AG09319 (cell line): ENCODE measurements at regions not wholly inside any gene's neighbourhood (a gene's known extent, or its start where the extent isn't known, plus 50 kb on each side); places are given as distances from the start of the nearest gene placed in this dataset.

Experiments used
- DNase-seq: peaks from one replicate; pipeline ENCODE4 v3.0.0-alpha.2; 2010; ENCODE audit warnings: low read depth; ENCODE audit errors: extremely low read depth
- TF ChIP-seq, protein P1 (sequence below): IDR thresholded peaks from 2 replicates; pipeline ENCODE4 v1.5.1; 2011; ENCODE audit warnings: low read depth, mild to moderate bottlenecking, inconsistent platforms, low read length, moderate library complexity

DNA sequence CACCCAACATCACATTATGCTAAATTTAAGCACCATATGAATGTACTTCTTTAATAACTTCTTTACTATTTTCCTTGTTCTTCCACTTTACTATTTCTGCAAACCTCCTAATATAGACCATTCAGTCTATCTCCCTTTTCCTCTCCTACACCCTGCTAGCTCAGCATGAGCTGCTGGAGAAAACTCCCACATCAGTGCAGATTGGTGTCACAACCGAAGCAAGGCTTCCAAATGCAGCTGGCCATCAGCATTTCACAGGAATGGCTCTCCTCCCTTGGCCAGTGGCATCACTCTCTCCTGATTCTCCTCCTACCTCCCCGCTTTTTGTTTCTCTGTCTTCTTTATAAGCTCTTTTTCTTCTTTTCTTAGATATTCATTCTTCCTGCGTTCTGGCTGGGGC, 118.7 kb upstream of the ZC3H12C start:
- TF ChIP-seq, protein P1, sequence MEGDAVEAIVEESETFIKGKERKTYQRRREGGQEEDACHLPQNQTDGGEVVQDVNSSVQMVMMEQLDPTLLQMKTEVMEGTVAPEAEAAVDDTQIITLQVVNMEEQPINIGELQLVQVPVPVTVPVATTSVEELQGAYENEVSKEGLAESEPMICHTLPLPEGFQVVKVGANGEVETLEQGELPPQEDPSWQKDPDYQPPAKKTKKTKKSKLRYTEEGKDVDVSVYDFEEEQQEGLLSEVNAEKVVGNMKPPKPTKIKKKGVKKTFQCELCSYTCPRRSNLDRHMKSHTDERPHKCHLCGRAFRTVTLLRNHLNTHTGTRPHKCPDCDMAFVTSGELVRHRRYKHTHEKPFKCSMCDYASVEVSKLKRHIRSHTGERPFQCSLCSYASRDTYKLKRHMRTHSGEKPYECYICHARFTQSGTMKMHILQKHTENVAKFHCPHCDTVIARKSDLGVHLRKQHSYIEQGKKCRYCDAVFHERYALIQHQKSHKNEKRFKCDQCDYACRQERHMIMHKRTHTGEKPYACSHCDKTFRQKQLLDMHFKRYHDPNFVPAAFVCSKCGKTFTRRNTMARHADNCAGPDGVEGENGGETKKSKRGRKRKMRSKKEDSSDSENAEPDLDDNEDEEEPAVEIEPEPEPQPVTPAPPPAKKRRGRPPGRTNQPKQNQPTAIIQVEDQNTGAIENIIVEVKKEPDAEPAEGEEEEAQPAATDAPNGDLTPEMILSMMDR: no peak
- no peak for DNase-seq

GRCh38 chr11:109978895-109979294, 114.3 kb upstream of the ZC3H12C start:
- DNase-seq: no peak
- TF ChIP-seq, protein P1: no peak

DNA sequence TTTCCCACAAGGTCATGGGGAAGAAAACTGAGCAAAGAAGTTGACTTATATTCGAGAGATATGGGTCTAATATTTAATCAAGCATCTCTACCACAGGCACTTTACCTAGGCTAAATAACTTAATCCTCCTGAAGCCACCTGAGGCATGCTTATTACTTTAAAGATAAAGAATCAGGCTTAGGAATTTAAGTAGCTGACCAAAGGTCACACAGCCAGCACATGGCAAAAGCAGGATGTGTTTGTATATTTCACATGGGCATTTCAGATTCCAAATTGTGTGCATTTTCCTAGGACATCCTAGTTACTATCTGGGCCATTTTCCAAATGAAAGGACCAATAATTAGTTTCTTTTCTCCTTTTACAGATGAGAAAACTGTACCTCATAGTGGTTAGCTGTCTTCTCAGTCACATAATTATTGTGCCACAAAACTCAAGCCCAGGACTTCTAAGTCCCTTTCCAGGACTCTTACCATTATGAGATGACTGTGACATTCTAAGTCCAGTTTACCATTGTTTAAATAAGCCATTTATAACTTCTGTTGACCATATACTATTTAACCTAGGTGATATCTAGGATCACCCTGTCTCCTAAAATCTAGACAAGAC, 112.1 kb upstream of the ZC3H12C start:
- TF ChIP-seq, protein P1: no peak
- DNase-seq: no peak

GRCh38 chr11:109983358-109983757, 109.8 kb upstream of the ZC3H12C start:
- DNase-seq: no peak
- TF ChIP-seq, protein P1: no peak

DNA sequence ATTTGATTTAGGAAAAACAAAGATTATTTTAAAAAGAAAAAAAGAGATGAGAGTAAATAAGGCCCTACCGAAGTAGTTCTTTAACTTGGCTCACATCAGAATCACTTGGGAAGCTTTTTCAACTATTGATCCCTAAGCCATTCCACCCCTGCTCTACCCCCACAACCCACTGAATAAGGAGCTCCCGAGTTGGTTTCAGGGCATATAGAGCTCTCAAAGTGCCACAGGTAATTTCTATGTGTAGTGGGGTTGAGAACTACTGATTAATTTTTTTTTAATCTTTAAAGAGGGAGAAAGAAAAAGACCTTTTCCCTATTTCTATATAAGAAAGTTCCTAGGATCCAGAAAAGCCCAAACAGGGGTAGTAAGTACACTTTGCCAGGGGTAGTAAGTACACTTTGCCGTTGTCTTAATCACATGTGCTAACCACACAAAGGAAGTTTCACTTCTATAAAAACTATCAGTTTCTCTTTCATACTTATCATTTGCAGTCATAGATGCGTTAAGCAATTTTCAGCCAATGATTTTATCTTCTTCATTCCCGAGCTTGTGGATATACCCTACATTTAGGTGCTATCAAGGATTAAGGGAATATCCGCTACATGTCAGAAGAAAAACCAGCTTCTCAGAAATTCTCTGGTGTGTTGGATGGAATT, 108.4 kb upstream of the ZC3H12C start:
- no peak for DNase-seq
- TF ChIP-seq, protein P1: no peak

- DNase-seq: no peak
- TF ChIP-seq, protein P1: no peak
Measured at GRCh38 chr11:109986488-109986887, 106.7 kb upstream of the ZC3H12C start.

DNA sequence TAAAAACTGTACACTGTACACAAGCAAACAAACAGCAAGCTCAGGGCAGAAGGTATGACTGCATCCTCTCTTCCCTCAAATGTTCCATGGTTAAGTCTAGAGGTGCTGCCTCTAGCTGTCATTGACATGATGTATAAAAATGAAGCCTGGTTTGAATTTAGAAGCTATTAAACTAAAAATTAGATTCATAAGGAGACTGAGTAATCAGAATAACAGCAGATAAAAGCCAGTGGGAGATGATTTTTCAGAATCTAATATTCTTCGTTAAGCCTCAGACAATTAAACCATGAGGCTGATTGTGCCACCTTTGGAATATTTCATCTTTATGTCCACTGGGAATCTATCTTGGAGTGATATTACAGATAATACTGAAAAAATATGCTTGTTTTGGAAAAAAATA, 101.4 kb upstream of the ZC3H12C start:
- TF ChIP-seq, protein P1: no peak

More for the DNA sequence above, 101.4 kb upstream of the ZC3H12C start:
- no peak for DNase-seq
